Stimulated activated CD4-positive, alpha-beta T cell treated with anti-CD3 and anti-CD28 coated beads, Interleukin-12 subunit alpha, Interleukin-12 subunit beta, amount 100 ng/mL, for 24 hours (primary cell): ENCODE measurements at regions not wholly inside any gene's neighbourhood (a gene's known extent, or its start where the extent isn't known, plus 50 kb on each side); places are given as distances from the start of the nearest gene placed in this dataset.
"Not testable (repeated sequence)": the region's sequence is repeated elsewhere in the genome, so short reads cannot be mapped to it uniquely, and the experiment has no call there.

Experiments
- DNase-seq, 2 experiments: peaks; one replicate each; pipeline ENCODE4 v3.0.0-alpha.2; 2020; ENCODE audit warnings: low read depth in 2 of 2

- not testable (repeated sequence) for DNase-seq
Measured at GRCh38 chr22:25456300-25457043, 108.0 kb upstream of the GRK3 start.

DNA sequence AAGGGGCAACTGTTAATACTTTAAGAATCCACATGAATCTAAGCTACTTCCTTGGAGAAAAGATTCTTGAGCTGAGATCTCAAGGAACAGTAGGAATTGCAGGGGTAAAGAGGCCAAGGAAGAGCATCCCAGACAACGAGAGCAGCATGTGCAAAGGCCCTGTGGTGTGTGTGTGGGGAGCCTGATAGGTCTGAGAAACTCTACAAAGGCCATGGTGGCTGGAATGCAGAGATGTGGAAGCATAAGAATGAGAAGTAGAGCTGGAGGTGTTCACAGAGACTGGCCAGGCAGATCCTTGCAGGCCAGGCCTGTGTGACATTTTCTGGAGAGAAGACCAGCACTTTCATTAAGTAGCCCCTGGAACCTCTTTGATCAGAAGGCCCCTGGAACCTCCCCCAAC is 105.8 kb upstream of the GRK3 start:
- DNase-seq: not testable (repeated sequence)

GRCh38 chr22:25460682-25461081 is 103.8 kb upstream of the GRK3 start:
- DNase-seq: not testable (repeated sequence)

- no peak for DNase-seq
Measured at GRCh38 chr22:25461301-25461700, 103.2 kb upstream of the GRK3 start.

GRCh38 chr22:25462474-25463346 is 101.8 kb upstream of the GRK3 start:
- peak; percentile 63 to 64 for DNase-seq

GRCh38 chr22:25463347-25463628 is 101.2 kb upstream of the GRK3 start:
- not testable (repeated sequence) for DNase-seq

- DNase-seq: not testable (repeated sequence)
Measured at GRCh38 chr22:25464326-25464725, 100.1 kb upstream of the GRK3 start.

DNA sequence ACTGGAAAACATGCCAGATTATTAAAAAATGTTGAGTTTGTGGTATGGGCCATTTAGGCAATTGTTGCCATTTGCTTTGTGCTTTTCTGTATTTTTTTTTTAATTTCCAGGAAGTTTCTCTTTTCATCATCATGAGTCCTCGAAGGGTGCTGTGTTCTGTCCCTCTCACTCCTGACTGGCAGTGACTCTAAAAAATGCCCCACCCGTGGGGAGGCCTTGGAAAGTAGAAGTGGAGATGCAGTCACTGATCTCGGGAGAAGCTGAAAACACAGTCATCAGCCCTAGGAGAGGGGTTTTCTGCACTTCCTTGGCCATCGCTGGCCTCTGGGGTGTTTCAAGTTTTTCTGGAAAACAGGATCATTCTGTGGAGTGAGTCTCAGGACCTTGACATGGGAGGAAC is 98.5 kb upstream of the GRK3 start:
- DNase-seq: no peak

GRCh38 chr22:25472382-25472781 is 92.1 kb upstream of the GRK3 start:
- no peak for DNase-seq

GRCh38 chr22:25475257-25476022 is 89.0 kb upstream of the GRK3 start:
- DNase-seq: no peak

DNA sequence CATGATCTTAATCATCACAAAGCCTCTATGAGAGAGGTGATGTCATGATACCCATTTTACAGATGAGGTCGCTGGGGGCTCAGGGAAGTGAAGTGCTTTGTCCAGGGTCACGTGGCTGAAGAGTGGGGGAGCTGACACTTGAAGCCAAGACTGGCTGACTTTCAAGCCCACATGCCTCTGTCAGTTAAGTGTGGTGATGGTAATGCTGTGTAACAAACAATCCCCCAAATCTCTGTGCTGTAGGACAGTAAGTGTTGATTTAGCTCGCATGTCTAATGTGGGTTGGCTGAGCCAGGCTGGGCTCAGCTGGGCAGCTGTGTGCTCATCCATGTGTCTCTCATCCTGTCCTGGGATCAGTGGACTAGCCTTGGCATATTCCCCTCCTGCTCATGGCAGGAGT is 87.1 kb upstream of the GRK3 start:
- no peak for DNase-seq

DNA sequence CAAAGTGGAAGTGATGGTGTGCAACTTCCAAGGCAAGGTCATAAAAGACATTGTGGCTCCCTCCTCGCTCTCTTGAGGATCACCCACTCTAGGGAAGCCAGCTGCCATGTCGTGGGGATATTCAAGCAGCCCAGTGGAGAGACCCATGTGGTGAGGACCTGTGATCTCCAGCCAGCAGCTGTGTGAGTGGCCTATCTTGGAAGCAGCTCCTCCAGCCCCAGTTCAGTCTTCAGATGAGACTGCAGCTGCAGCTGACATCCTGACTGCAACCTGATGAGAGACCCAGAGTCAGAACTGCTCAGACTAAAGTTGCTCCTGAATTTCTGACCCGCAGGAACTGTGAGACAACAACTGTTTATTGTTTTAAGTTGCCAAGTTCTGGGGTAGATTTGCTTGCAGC is 86.4 kb upstream of the GRK3 start:
- DNase-seq: no peak

DNA sequence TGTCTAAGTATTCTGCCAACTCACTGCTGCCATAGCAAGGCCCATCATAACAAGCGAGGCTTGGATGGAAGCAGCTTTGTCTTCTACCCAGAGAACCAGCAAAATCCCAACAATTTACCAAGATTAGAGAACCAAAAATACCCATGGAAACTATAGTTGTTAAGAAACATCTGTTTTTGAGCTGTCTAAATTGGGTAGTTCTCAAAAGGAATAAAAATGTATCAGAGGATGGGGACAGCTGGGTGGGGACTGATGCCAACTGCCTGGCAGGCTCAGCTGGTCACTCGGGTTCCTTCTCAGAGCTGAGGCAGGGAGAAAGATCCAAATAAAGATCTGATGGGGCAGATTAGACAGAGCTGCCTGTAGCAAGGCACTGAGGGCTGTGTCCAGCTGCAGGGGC is 85.9 kb upstream of the GRK3 start:
- DNase-seq: no peak

DNA sequence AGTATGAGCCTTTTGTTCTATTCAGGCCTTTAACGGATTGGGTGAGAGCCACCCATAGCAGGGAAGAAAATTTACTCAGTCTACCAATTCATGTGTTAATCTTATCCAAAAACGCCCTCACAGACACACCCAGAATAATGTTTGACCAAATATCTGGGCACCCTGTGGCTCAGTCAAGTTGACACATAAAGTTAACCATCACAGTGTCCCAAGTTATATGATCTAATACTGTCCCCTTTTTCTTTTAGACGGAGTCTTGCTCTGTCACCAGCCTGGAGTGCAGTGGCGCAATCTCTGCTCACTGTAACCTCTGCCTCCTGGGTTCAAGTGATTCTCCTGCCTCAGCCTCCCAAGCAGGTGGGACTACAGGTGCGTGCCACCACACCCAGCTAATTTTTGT is 83.6 kb upstream of the GRK3 start:
- not testable (repeated sequence) for DNase-seq

- no peak for DNase-seq
Measured at GRCh38 chr22:25482091-25482760, 82.2 kb upstream of the GRK3 start.

- DNase-seq: no peak
Measured at GRCh38 chr22:25482868-25483639, 81.4 kb upstream of the GRK3 start.

- no peak for DNase-seq
Measured at GRCh38 chr22:25483931-25484330, 80.5 kb upstream of the GRK3 start.

DNA sequence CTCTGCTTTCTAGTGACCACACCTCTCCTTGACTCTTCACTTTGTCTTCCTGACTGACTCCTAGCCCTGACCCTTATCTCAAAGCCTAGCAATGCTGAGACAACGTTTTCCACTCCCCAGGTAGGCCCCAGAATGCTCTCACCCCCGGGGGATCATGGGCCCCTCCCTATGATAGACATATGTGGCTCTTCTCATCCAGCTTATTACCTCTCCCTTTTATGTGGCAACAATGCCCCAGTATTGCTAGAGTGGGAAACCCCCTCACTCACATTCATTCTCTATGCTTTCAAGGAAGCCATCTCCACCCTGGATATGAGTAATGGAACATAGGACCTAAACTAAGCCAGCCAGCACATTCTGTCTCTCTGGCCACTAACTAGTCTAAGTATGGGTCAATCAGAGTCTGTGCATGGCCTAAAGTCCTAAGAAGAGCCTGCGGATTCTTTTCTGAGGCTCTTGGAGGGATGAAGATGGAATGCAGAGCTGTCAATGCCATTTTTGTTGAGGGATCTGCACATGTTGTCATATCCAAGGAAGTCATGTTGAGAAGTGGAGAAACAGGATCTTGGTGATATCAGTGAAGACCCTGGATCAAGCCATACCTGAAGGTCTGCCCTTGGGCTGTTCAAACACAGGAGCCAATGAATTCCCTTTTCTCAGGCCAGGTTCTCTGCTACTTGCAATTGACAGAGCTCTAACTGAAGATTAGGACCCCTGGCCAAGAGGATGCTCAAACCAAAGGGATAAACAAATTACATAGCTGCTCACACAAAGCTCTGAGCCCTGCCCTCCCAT is 79.8 kb upstream of the GRK3 start:
- DNase-seq: peak in 1 of 2 experiments; percentile 29

- peak in 1 of 2 experiments; percentile 8 for DNase-seq
Measured at GRCh38 chr22:25485626-25486545, 78.6 kb upstream of the GRK3 start.
